ENCODE measurements at regions not wholly inside any gene's neighbourhood (a gene's known extent, or its start where the extent isn't known, plus 50 kb on each side); places are given as distances from the start of the nearest gene placed in this dataset.

DNA sequence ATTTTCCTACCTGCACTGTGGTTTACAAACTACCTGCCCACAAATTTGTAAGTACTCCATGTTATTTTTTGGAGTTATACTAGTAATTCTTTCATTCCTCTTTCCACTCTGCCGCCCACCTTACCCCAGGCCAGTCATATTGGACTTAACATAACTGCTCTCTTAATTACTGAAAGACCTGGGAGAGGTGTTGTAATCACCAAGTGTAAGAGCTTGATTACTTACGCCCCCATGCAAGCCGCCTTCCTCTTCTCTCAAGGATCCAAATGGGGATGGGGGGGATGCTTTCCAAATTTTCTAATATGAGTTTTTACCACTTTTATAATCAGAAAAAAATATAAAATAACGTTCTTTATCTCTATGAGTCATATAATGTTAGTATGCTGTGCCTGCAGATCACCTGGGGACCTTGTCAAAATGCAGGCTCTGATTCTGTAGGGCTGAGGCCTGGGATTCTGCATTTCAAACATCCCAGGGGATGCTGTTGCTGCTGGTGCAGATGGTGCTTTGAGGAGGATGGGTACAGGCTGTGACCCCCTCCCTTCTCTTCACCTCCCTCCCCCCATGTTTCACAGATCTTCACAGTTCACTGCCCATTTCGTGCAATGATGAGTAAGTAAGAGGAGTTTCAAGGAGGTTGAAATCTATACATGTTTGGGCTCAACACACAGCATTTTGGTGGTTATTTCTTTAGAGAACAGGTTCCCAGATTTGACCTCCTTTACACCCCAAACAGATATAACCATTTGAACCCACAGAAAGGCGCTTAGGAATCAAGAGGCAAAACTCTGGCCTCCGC, 87.3 kb downstream of the SEC61B start:
- no peak for DNase-seq (ENCODE audit: low read depth, low spot score)
- H3K27ac Mint-ChIP-seq (ENCODE audit: unreplicated experiment) = peak overlapping the region; percentile 12
- peaks cover 6% of the 10 kb centered on the region for H3K9me3 Mint-ChIP-seq
- H3K4me3 Mint-ChIP-seq = no peak overlapping the region
- no peaks in the 10 kb centered on the region for H3K27me3 Mint-ChIP-seq (ENCODE audit: low read depth)
- no peaks in the 10 kb centered on the region for H3K36me3 Mint-ChIP-seq (ENCODE audit: low read depth)
- peaks cover 14% of the 10 kb centered on the region for H3K4me1 Mint-ChIP-seq
- TF ChIP-seq, protein P1, sequence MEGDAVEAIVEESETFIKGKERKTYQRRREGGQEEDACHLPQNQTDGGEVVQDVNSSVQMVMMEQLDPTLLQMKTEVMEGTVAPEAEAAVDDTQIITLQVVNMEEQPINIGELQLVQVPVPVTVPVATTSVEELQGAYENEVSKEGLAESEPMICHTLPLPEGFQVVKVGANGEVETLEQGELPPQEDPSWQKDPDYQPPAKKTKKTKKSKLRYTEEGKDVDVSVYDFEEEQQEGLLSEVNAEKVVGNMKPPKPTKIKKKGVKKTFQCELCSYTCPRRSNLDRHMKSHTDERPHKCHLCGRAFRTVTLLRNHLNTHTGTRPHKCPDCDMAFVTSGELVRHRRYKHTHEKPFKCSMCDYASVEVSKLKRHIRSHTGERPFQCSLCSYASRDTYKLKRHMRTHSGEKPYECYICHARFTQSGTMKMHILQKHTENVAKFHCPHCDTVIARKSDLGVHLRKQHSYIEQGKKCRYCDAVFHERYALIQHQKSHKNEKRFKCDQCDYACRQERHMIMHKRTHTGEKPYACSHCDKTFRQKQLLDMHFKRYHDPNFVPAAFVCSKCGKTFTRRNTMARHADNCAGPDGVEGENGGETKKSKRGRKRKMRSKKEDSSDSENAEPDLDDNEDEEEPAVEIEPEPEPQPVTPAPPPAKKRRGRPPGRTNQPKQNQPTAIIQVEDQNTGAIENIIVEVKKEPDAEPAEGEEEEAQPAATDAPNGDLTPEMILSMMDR (conservative IDR thresholded peaks at IDR 0.05) = no peak

DNA sequence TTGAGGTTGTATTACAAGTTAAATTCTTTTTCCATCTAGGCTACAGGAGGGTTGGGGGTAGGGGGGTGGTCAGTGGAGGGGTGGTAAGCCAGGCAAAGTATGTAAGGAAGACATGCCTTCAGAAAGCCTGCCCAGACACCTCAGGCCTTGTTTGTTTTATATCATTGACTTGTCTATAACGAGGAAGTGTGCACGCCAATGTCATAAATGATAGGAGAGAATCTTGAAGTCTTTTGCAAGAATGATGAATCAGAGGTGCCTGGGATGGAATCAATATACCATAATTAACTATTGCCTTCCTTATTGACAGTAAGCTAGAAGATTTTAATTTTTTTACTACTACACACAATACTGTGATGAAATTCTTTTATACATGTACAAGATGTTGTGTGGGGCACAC, 90.7 kb downstream of the SEC61B start:
- H3K36me3 Mint-ChIP-seq (ENCODE audit: low read depth) = no peaks in the 10 kb centered on the region
- no peaks in the 10 kb centered on the region for H3K27me3 Mint-ChIP-seq (ENCODE audit: low read depth)
- peaks cover 9% of the 10 kb centered on the region for H3K4me1 Mint-ChIP-seq
- no peak overlapping the region for H3K4me3 Mint-ChIP-seq
- H3K27ac Mint-ChIP-seq (ENCODE audit: unreplicated experiment) = no peak overlapping the region
- DNase-seq (ENCODE audit: low read depth, low spot score) = no peak
- TF ChIP-seq, protein P1 (conservative IDR thresholded peaks at IDR 0.05) = no peak
- H3K9me3 Mint-ChIP-seq = peaks cover 3% of the 10 kb centered on the region

DNA sequence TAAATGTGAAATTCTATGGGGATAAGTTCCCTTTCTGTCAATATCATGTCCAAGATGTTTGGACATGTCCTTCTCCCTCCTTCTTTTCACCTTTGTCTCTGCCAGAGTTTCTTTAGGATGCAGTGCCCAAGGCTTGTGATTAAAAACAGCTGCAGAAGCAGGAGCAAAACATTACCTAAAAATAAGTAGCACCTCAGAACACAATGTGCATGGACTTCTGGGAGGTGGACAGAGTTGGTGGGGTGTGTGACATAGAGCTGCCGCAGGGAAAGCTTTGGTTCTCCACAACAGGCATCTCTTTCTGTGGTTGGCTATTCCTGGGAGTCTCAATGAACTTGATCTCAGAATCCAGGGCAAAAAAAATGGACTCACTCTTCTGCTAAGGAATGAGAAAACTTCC, 97.0 kb downstream of the SEC61B start:
- Mint-ChIP-seq H3K4me1 (no peaks in the 10 kb centered on the region), H3K27me3 (ENCODE audit: low read depth) (peaks cover 13% of the 10 kb centered on the region), H3K27ac (ENCODE audit: unreplicated experiment) (no peak overlapping the region), H3K9me3 (no peaks in the 10 kb centered on the region), H3K4me3 (no peak overlapping the region), H3K36me3 (ENCODE audit: low read depth) (no peaks in the 10 kb centered on the region)
- TF ChIP-seq, protein P1 (conservative IDR thresholded peaks at IDR 0.05) = no peak
- DNase-seq (ENCODE audit: low read depth, low spot score) = no peak

DNA sequence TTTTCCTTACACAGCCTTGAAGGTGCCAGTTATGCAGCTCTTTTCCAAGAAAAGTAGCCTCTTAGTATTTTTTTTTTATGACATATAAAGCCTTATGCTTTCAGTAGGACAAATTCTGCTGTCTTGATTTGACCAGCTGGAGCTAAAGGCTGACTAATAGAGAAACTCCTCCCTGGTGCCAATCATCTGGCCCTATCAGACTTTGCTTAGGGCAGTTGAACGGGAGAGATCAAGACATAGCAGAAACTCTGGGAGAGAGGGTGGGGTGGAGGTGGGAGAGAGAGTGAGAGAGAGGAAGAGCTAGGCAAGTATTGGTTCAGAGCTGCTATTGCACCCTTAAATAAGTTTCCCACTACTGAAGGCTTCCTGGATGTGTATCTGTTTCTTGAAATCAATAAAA, 100.2 kb downstream of the SEC61B start:
- no peak for DNase-seq (ENCODE audit: low read depth, low spot score)
- Mint-ChIP-seq H3K4me1 (no peaks in the 10 kb centered on the region), H3K36me3 (ENCODE audit: low read depth) (no peaks in the 10 kb centered on the region), H3K27ac (ENCODE audit: unreplicated experiment) (no peak overlapping the region), H3K9me3 (no peaks in the 10 kb centered on the region), H3K4me3 (no peak overlapping the region), H3K27me3 (ENCODE audit: low read depth) (peaks cover 18% of the 10 kb centered on the region)
- TF ChIP-seq, protein P1 (conservative IDR thresholded peaks at IDR 0.05) = no peak

DNA sequence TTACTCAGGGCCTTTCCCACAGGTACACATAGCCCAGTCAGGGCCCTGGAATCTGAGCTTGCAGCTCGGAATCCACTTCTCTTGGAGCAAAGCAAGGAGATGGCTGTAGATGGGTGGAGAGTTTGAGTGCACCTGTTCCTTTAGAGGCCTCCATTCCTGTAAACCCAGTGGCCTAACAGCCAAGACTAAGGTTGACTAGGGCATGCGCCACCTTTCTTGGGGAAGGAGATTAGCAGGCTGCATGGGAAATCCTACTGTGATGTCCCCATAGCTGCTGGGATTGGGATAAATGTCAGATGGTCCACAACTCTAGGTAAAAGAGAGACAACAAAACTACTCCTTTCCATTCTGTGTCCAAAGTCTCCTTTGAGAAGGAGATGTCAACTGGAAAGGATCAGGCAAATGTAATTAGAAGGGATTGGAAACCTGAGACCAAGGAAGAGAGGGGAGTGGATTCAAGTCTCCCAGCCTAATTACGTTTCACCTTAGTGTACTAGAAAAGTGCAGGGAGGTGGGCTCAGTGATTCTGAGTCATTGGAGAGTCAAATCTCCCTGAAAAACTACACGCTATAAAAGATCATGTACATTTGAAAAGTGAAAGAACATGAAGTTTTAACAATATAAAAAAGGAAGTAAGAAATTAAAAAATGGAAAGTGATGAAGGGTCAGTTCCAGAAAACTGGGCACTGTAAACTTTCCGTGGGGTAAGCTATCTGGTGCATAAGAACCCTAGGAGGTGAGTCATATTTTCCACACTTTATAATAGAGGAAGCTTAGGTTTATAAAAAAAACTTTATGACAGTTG, 104.2 kb downstream of the SEC61B start:
- no peaks in the 10 kb centered on the region for H3K4me1 Mint-ChIP-seq
- H3K4me3 Mint-ChIP-seq = no peak overlapping the region
- peaks cover 17% of the 10 kb centered on the region for H3K27me3 Mint-ChIP-seq (ENCODE audit: low read depth)
- TF ChIP-seq, protein P1 (conservative IDR thresholded peaks at IDR 0.05) = no peak
- no peaks in the 10 kb centered on the region for H3K9me3 Mint-ChIP-seq
- no peak for DNase-seq (ENCODE audit: low read depth, low spot score)
- H3K27ac Mint-ChIP-seq (ENCODE audit: unreplicated experiment) = no peak overlapping the region
- H3K36me3 Mint-ChIP-seq (ENCODE audit: low read depth) = no peaks in the 10 kb centered on the region

Data from neural crest cell (in vitro differentiated cells).